HepG2 (cell line): ENCODE measurements at regions not wholly inside any gene's neighbourhood (a gene's known extent, or its start where the extent isn't known, plus 50 kb on each side); places are given as distances from the start of the nearest gene placed in this dataset.

Source experiments
- AHDC1 ChIP-seq: sonication (generic); formaldehyde crosslinking; IDR thresholded peaks from 2 replicates; pipeline ENCODE4 v1.5.1; 2020; ENCODE audit warnings: mild to moderate bottlenecking, missing genetic modification reagents, borderline replicate concordance
- FOXA1 ChIP-seq, 2 experiments: fragments of 450-650 bp in 1 of 2; sonication (generic) in 1 of 2; formaldehyde crosslinking in 1 of 2; IDR thresholded peaks; 2 replicates each; pipeline versions ENCODE4 v1.4.0 to v1.6.1; 2016 to 2020; ENCODE audit warnings: missing genetic modification reagents in 1 of 2
- HDAC2 ChIP-seq: sonication (generic); formaldehyde crosslinking; IDR thresholded peaks from 2 replicates; pipeline ENCODE4 v1.4.0; 2020; ENCODE audit warnings: missing genetic modification reagents
- MAF1 ChIP-seq: sonication (generic); formaldehyde crosslinking; IDR thresholded peaks from 2 replicates; pipeline ENCODE4 v1.5.0; 2020; ENCODE audit warnings: missing genetic modification reagents, borderline replicate concordance
- MEIS1 ChIP-seq: sonication (generic); formaldehyde crosslinking; IDR thresholded peaks from 2 replicates; pipeline ENCODE4 v1.9.0; 2021; ENCODE audit warnings: mild to moderate bottlenecking, missing genetic modification reagents, moderate library complexity, borderline replicate concordance
- NCOA2 ChIP-seq: sonication (generic); formaldehyde crosslinking; IDR thresholded peaks from 2 replicates; pipeline ENCODE4 v1.8.0; 2022; ENCODE audit warnings: inconsistent platforms
- NFKB2 ChIP-seq: sonication (generic); formaldehyde crosslinking; IDR thresholded peaks from 2 replicates; pipeline ENCODE4 v1.4.0; 2020; ENCODE audit warnings: missing genetic modification reagents, borderline replicate concordance
- PAXIP1 ChIP-seq: sonication (generic); formaldehyde crosslinking; conservative IDR thresholded peaks from 2 replicates; pipeline ENCODE4 v1.4.0; 2020; ENCODE audit warnings: mild to moderate bottlenecking, missing genetic modification reagents, moderate library complexity
- RCOR2 ChIP-seq: IDR thresholded peaks from 2 replicates; pipeline ENCODE4 v1.6.1; 2016; ENCODE audit warnings: missing biosample characterization, missing genetic modification reagents
- ZFP91 ChIP-seq: sonication (generic); formaldehyde crosslinking; IDR thresholded peaks from 2 replicates; pipeline ENCODE4 v1.9.0; 2022; ENCODE audit warnings: missing genetic modification reagents, mild to moderate bottlenecking, borderline replicate concordance
- ZNF543 ChIP-seq: sonication (generic); formaldehyde crosslinking; IDR thresholded peaks from 2 replicates; pipeline ENCODE4 v1.4.0; 2020; ENCODE audit warnings: mild to moderate bottlenecking, missing genetic modification reagents
- ZNF570 ChIP-seq: sonication (generic); formaldehyde crosslinking; IDR thresholded peaks from 2 replicates; pipeline ENCODE4 v1.4.0; 2020; ENCODE audit warnings: mild to moderate bottlenecking, missing genetic modification reagents, borderline replicate concordance
- ZNF7 ChIP-seq: IDR thresholded peaks from 2 replicates; pipeline ENCODE4 v1.6.1; 2016; ENCODE audit warnings: missing biosample characterization, missing genetic modification reagents

GRCh38 chr13:74082741-74083160 is 51.5 kb downstream of the KLF12 start (continued):
- peak; percentile 90 for TF ChIP-seq PAXIP1
- TF ChIP-seq AHDC1 (CRISPR knock-in tag), result peak; percentile 88; the same call in 1 of the 2 replicates
- TF ChIP-seq ZNF543 (CRISPR knock-in tag), result no peak
- peak; percentile 12; the same call in 1 of the 2 replicates for TF ChIP-seq HDAC2 (CRISPR knock-in tag)
- TF ChIP-seq MEIS1, result no peak
- no peak for TF ChIP-seq FOXA1 (IDR thresholded peaks at IDR 0.05)
- TF ChIP-seq FOXA1 (CRISPR knock-in tag; IDR thresholded peaks at IDR 0.05), result peak; percentile 54
- TF ChIP-seq ZFP91 (CRISPR knock-in tag), result no peak
- TF ChIP-seq RCOR2 (CRISPR knock-in tag), result no peak
- TF ChIP-seq ZNF570 (CRISPR knock-in tag), result no peak
- no peak for TF ChIP-seq NFKB2 (CRISPR knock-in tag)
- TF ChIP-seq ZNF7 (CRISPR knock-in tag), result no peak
- TF ChIP-seq NCOA2 (CRISPR knock-in tag), result peak; percentile 41; the same call in 1 of the 2 replicates
- no peak for TF ChIP-seq MAF1 (CRISPR knock-in tag)
